ENCODE measurements at regions not wholly inside any gene's neighbourhood (a gene's known extent, or its start where the extent isn't known, plus 50 kb on each side); places are given as distances from the start of the nearest gene placed in this dataset.

GRCh38 chr4:14877246-14878225 lies 124.7 kb upstream of the CPEB2 start:
- no peak for DNase-seq (ENCODE audit: low read depth)

GRCh38 chr4:14878681-14879080 lies 123.6 kb upstream of the CPEB2 start:
- no peak for DNase-seq (ENCODE audit: low read depth)

- DNase-seq (ENCODE audit: low read depth), result no peak
These were observed 122.6 kb upstream of the CPEB2 start for GRCh38 chr4:14879683-14880082.

GRCh38 chr4:14880805-14881204 lies 121.5 kb upstream of the CPEB2 start:
- DNase-seq (ENCODE audit: low read depth), result no peak

- no peak for DNase-seq (ENCODE audit: low read depth)
These were observed 119.1 kb upstream of the CPEB2 start for GRCh38 chr4:14883166-14883565.

GRCh38 chr4:14883661-14884060 lies 118.6 kb upstream of the CPEB2 start:
- DNase-seq (ENCODE audit: low read depth), result no peak

- DNase-seq (ENCODE audit: low read depth), result no peak
These were observed 114.3 kb upstream of the CPEB2 start for GRCh38 chr4:14887842-14888433.

GRCh38 chr4:14888790-14889572 lies 113.3 kb upstream of the CPEB2 start:
- DNase-seq (ENCODE audit: low read depth), result no peak

GRCh38 chr4:14892563-14892962 lies 109.7 kb upstream of the CPEB2 start:
- no peak for DNase-seq (ENCODE audit: low read depth)

- DNase-seq (ENCODE audit: low read depth), result no peak
These were observed 108.6 kb upstream of the CPEB2 start for GRCh38 chr4:14893713-14894112.

GRCh38 chr4:14894392-14895292 lies 107.6 kb upstream of the CPEB2 start:
- DNase-seq (ENCODE audit: low read depth), result no peak

- no peak for DNase-seq (ENCODE audit: low read depth)
These were observed 105.6 kb upstream of the CPEB2 start for GRCh38 chr4:14896656-14897175.

- no peak for DNase-seq (ENCODE audit: low read depth)
These were observed 105.1 kb upstream of the CPEB2 start for GRCh38 chr4:14897217-14897616.

- DNase-seq (ENCODE audit: low read depth), result no peak
These were observed 103.3 kb upstream of the CPEB2 start for GRCh38 chr4:14898989-14899388.

GRCh38 chr4:14902342-14902741 lies 99.9 kb upstream of the CPEB2 start:
- no peak for DNase-seq (ENCODE audit: low read depth)

- DNase-seq (ENCODE audit: low read depth), result no peak
These were observed 99.0 kb upstream of the CPEB2 start for GRCh38 chr4:14903321-14903720.

- no peak for DNase-seq (ENCODE audit: low read depth)
These were observed 95.5 kb upstream of the CPEB2 start for GRCh38 chr4:14906805-14907204.

GRCh38 chr4:14908635-14909034 lies 93.6 kb upstream of the CPEB2 start:
- no peak for DNase-seq (ENCODE audit: low read depth)

GRCh38 chr4:14910411-14910810 lies 91.9 kb upstream of the CPEB2 start:
- no peak for DNase-seq (ENCODE audit: low read depth)

- DNase-seq (ENCODE audit: low read depth), result no peak
These were observed 89.9 kb upstream of the CPEB2 start for GRCh38 chr4:14912426-14912825.

GRCh38 chr4:14915018-14915417 lies 87.3 kb upstream of the CPEB2 start:
- DNase-seq (ENCODE audit: low read depth), result no peak

All from EH (cell line).